CD4-positive, alpha-beta T cell (primary cell): ENCODE measurements at regions not wholly inside any gene's neighbourhood (a gene's known extent, or its start where the extent isn't known, plus 50 kb on each side); places are given as distances from the start of the nearest gene placed in this dataset.
"Not testable (repeated sequence)": the region's sequence is repeated elsewhere in the genome, so short reads cannot be mapped to it uniquely, and the experiment has no call there.

Experiments used
- ATAC-seq: fragments of 200-7000 bp; cut with Tn5 transposase; one replicate; pipeline ENCODE4 v1.10.0; 2022; ENCODE audit warnings: mild to moderate bottlenecking; ENCODE audit not compliant: poor library complexity
- CTCF ChIA-PET: fragments of 350-600 bp; sonication (Branson Sonifier 250); formaldehyde crosslinking; loops from one replicate; lab custom pipeline; 2021; ENCODE audit warnings: antibody characterized with exemption, inconsistent platforms; lab: Charles Lee
- POLR2A ChIA-PET: fragments of 350-600 bp; sonication (Branson Sonifier 250); formaldehyde crosslinking; loops from one replicate; lab custom pipeline; 2021; ENCODE audit warnings: antibody characterized with exemption, inconsistent platforms; lab: Charles Lee
- DNase-seq, 14 experiments: peaks; one replicate each; pipeline ENCODE4 v3.0.0-alpha.2; 2013 to 2020; ENCODE audit warnings: mixed read lengths in 2 of 14
- H3K27ac ChIP-seq, 2 donors: one replicate each; pipeline versions ENCODE4 v1.5.1 to v1.7.0; 2013; ENCODE audit warnings: low read length in 2 of 2, low read depth in 1 of 2, mild to moderate bottlenecking in 1 of 2
- H3K27me3 ChIP-seq, 2 experiments: 1 replicate in 1 of 2; 2 replicates in 1 of 2; pipeline versions ENCODE4 v1.6.1 to v1.7.0; 2013; ENCODE audit warnings: low read length in 2 of 2, control low read depth in 1 of 2, mild to moderate bottlenecking in 1 of 2, moderate library complexity in 1 of 2; ENCODE audit not compliant: insufficient read depth in 2 of 2, control insufficient read depth in 1 of 2
- H3K36me3 ChIP-seq: one replicate; pipeline ENCODE4 v1.6.1; 2013; ENCODE audit warnings: low read length, control low read depth; ENCODE audit not compliant: insufficient read depth
- H3K4me1 ChIP-seq: one replicate; pipeline ENCODE4 v1.6.1; 2013; ENCODE audit warnings: low read length, control low read depth; ENCODE audit not compliant: insufficient read depth
- H3K4me3 ChIP-seq: one replicate; pipeline ENCODE4 v1.5.1; 2013; ENCODE audit warnings: mild to moderate bottlenecking, low read length, moderate library complexity
- H3K9me3 ChIP-seq, 2 experiments: 1 replicate in 1 of 2; 2 replicates in 1 of 2; pipeline versions ENCODE4 v1.6.1 to v1.7.0; 2013; ENCODE audit warnings: low read length in 2 of 2, mild to moderate bottlenecking in 2 of 2, control low read depth in 1 of 2, moderate library complexity in 1 of 2; ENCODE audit not compliant: control insufficient read depth in 1 of 2, insufficient read depth in 1 of 2
- H3K27ac Mint-ChIP-seq: one replicate; pipeline ENCODE4 v1.8.0; 2020; ENCODE audit warnings: mixed read lengths
- H3K27me3 Mint-ChIP-seq: one replicate; pipeline ENCODE4 v1.8.0; 2021; ENCODE audit warnings: mixed read lengths
- H3K36me3 Mint-ChIP-seq: one replicate; pipeline ENCODE4 v1.8.0; 2021; ENCODE audit warnings: low read depth, mixed read lengths
- H3K4me1 Mint-ChIP-seq: one replicate; pipeline ENCODE4 v1.8.0; 2021; ENCODE audit warnings: low read depth, mixed read lengths
- H3K4me3 Mint-ChIP-seq: one replicate; pipeline ENCODE4 v1.8.0; 2020; ENCODE audit warnings: mild to moderate bottlenecking, mixed read lengths
- H3K9me3 Mint-ChIP-seq: one replicate; pipeline ENCODE4 v1.8.0; 2020; ENCODE audit warnings: mixed read lengths
- intact Hi-C, 2 experiments: fragments of 100-400 bp; cut with DNase I in 1 of 2; cut with micrococcal nuclease in 1 of 2; formaldehyde crosslinking; loops; one replicate each; pipeline versions ENCODE4 v1.15.1 to v1.9.0; 2023 to 2025; cut with DNase I, micrococcal nuclease
- TF ChIP-seq, protein P1 (sequence below): fragments of 200-600 bp; IDR thresholded peaks from one replicate; pipeline ENCODE4 v1.8.0; 2022; ENCODE audit warnings: antibody characterized with exemption, mild to moderate bottlenecking

DNA sequence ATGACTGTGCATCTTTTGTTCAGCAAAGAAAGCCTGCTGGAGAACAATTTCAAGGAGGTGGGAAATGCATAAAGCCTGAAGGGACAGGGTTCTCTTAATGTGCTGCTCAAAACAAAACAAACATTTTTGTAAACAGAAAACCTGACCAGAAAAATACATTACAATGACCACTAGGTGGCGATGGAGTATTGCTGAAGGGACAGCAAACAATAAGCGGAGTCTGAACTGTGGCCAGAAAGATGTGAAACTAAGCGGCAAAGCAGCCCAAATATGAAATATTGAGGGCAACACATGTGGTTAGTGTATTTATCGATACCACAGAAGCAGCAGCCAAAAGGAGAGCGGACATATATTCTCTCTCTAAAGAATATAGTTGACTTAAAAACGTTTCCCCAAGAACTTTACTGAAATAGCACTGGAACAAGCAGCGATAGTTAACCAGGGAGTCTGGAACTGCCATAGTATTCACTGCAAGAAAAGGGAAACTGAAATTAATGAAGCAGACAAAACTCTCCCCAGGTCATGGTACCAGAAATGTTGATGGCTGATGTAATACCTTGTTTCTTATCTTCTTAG lies 1814.2 kb upstream of the DEFB115 start:
- ATAC-seq, H3K4me3 ChIP-seq, POLR2A ChIA-PET, H3K4me1 ChIP-seq, H3K4me3 Mint-ChIP-seq, H3K27ac ChIP-seq, intact Hi-C loops, H3K27me3 ChIP-seq, H3K36me3 ChIP-seq, H3K9me3 Mint-ChIP-seq, H3K4me1 Mint-ChIP-seq, H3K36me3 Mint-ChIP-seq, H3K27me3 Mint-ChIP-seq, H3K27ac Mint-ChIP-seq: not testable (repeated sequence)
- peak in 3 of 14 experiments; percentile 29 to 57 (median 37) for DNase-seq
- TF ChIP-seq, protein P1, sequence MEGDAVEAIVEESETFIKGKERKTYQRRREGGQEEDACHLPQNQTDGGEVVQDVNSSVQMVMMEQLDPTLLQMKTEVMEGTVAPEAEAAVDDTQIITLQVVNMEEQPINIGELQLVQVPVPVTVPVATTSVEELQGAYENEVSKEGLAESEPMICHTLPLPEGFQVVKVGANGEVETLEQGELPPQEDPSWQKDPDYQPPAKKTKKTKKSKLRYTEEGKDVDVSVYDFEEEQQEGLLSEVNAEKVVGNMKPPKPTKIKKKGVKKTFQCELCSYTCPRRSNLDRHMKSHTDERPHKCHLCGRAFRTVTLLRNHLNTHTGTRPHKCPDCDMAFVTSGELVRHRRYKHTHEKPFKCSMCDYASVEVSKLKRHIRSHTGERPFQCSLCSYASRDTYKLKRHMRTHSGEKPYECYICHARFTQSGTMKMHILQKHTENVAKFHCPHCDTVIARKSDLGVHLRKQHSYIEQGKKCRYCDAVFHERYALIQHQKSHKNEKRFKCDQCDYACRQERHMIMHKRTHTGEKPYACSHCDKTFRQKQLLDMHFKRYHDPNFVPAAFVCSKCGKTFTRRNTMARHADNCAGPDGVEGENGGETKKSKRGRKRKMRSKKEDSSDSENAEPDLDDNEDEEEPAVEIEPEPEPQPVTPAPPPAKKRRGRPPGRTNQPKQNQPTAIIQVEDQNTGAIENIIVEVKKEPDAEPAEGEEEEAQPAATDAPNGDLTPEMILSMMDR, result peak; percentile 62
- H3K9me3 ChIP-seq, result peaks cover 0 to 12% of the 10 kb centered on the region in 2 experiments
- CTCF ChIA-PET, result interaction anchor here (1.5 kb wide), 1 partner anchor 30 kb away, joined by 4 read pairs; no protein-coding TSS in a partner anchor

- Histone ChIP-seq H3K9me3 (peaks cover 0 to 18% of the 10 kb centered on the region in 2 experiments), H3K27ac (no peak overlapping the region), H3K4me3 (no peak overlapping the region), H3K36me3 (no peaks in the 10 kb centered on the region), H3K4me1 (no peaks in the 10 kb centered on the region), H3K27me3 (peaks cover 0 to 2% of the 10 kb centered on the region in 2 experiments)
- intact Hi-C loops, result no loop called here
- no peaks in the 10 kb centered on the region for H3K36me3 Mint-ChIP-seq
- ATAC-seq, result no peak
- ChIA-PET POLR2A (no interaction called here), CTCF (interaction anchor here (1.5 kb wide), 1 partner anchor 29 kb away, joined by 4 read pairs; no protein-coding TSS in a partner anchor)
- no peaks in the 10 kb centered on the region for H3K4me1 Mint-ChIP-seq
- H3K27me3 Mint-ChIP-seq, result no peaks in the 10 kb centered on the region
- TF ChIP-seq, protein P1, result no peak
- DNase-seq, result no peak
- no peak overlapping the region for H3K27ac Mint-ChIP-seq
- H3K9me3 Mint-ChIP-seq, result no peaks in the 10 kb centered on the region
- H3K4me3 Mint-ChIP-seq, result no peak overlapping the region
Measured at GRCh38 chr20:29443819-29444218, 1813.6 kb upstream of the DEFB115 start.

- CTCF ChIA-PET, H3K27me3 ChIP-seq, H3K27me3 Mint-ChIP-seq, H3K27ac ChIP-seq, H3K4me1 ChIP-seq, H3K9me3 Mint-ChIP-seq, H3K36me3 Mint-ChIP-seq, intact Hi-C loops, H3K27ac Mint-ChIP-seq, H3K4me1 Mint-ChIP-seq, POLR2A ChIA-PET, H3K36me3 ChIP-seq: not testable (repeated sequence)
- Histone ChIP-seq H3K9me3 (peaks cover 0 to 21% of the 10 kb centered on the region in 2 experiments), H3K4me3 (peak overlapping the region; percentile 7)
- H3K4me3 Mint-ChIP-seq, result peak overlapping the region; percentile 60
- DNase-seq, result peak in 10 of 14 experiments; percentile 3 to 50 (median 32)
- ATAC-seq, result peak; percentile 81
Measured at GRCh38 chr20:29445050-29445907, 1812.2 kb upstream of the DEFB115 start.

GRCh38 chr20:29447517-29448484 lies 1809.7 kb upstream of the DEFB115 start:
- H3K4me3 Mint-ChIP-seq, H3K27ac Mint-ChIP-seq, DNase-seq, H3K36me3 Mint-ChIP-seq, H3K4me1 Mint-ChIP-seq, H3K27me3 Mint-ChIP-seq, H3K27ac ChIP-seq, H3K27me3 ChIP-seq, H3K4me1 ChIP-seq, CTCF ChIA-PET, POLR2A ChIA-PET, H3K9me3 Mint-ChIP-seq, intact Hi-C loops, H3K36me3 ChIP-seq, ATAC-seq, H3K4me3 ChIP-seq: not testable (repeated sequence)
- H3K9me3 ChIP-seq, result peaks cover 0 to 21% of the 10 kb centered on the region in 2 experiments
